NCI-H2171 treated with DMSO at 0.1 percent for 48 hours (cell line): ENCODE measurements at regions not wholly inside any gene's neighbourhood (a gene's known extent, or its start where the extent isn't known, plus 50 kb on each side); places are given as distances from the start of the nearest gene placed in this dataset.

Experiments used
- DNase-seq: peaks from one replicate; lab custom pipeline; 2025; lab: John Stamatoyannopoulos, UW

- no peak for DNase-seq
These were observed 626.0 kb downstream of the ACTR3B start for GRCh38 chr7:153385502-153385901.

GRCh38 chr7:153386556-153386955 is 627.0 kb downstream of the ACTR3B start:
- peak; percentile 5 for DNase-seq

- no peak for DNase-seq
These were observed 629.1 kb downstream of the ACTR3B start for GRCh38 chr7:153388611-153389010.

GRCh38 chr7:153389261-153389660 is 629.7 kb downstream of the ACTR3B start:
- no peak for DNase-seq

GRCh38 chr7:153390955-153391354 is 631.4 kb downstream of the ACTR3B start:
- DNase-seq, result no peak

GRCh38 chr7:153392726-153393125 is 633.2 kb downstream of the ACTR3B start:
- no peak for DNase-seq

GRCh38 chr7:153393666-153394065 is 634.1 kb downstream of the ACTR3B start:
- no peak for DNase-seq

GRCh38 chr7:153396475-153396874 is 636.9 kb downstream of the ACTR3B start:
- DNase-seq, result no peak

- no peak for DNase-seq
These were observed 637.9 kb downstream of the ACTR3B start for GRCh38 chr7:153397459-153397858.

- DNase-seq, result no peak
These were observed 638.4 kb downstream of the ACTR3B start for GRCh38 chr7:153397906-153398305.

- no peak for DNase-seq
These were observed 638.8 kb downstream of the ACTR3B start for GRCh38 chr7:153398370-153398769.

GRCh38 chr7:153398789-153399553 is 639.4 kb downstream of the ACTR3B start:
- no peak for DNase-seq

- no peak for DNase-seq
These were observed 640.0 kb downstream of the ACTR3B start for GRCh38 chr7:153399554-153399940.

GRCh38 chr7:153400735-153401593 is 641.4 kb downstream of the ACTR3B start:
- no peak for DNase-seq

GRCh38 chr7:153401795-153402720 is 642.5 kb downstream of the ACTR3B start:
- DNase-seq, result no peak

- no peak for DNase-seq
These were observed 643.4 kb downstream of the ACTR3B start for GRCh38 chr7:153402721-153403541.

GRCh38 chr7:153404124-153404523 is 644.6 kb downstream of the ACTR3B start:
- no peak for DNase-seq

- DNase-seq, result no peak
These were observed 645.3 kb downstream of the ACTR3B start for GRCh38 chr7:153404781-153405279.

GRCh38 chr7:153405704-153406485 is 646.3 kb upstream of the DPP6 start:
- no peak for DNase-seq

GRCh38 chr7:153406486-153406872 is 645.7 kb upstream of the DPP6 start:
- DNase-seq, result no peak
